Kidney (tissue), 13 donors: ENCODE measurements at regions not wholly inside any gene's neighbourhood (a gene's known extent, or its start where the extent isn't known, plus 50 kb on each side); places are given as distances from the start of the nearest gene placed in this dataset.

Experiments used
- DNase-seq, 5 donors: peaks; one replicate each; pipeline ENCODE4 v3.0.0-alpha.2; 2013 to 2020
- FAIRE-seq: peaks from 2 replicates; lab custom pipeline; 2012; peaks lifted over from hg19 to GRCh38; lab: Jason Lieb, UNC
- H3K27ac ChIP-seq, 2 donors: one replicate each; pipeline ENCODE4 v1.7.0; 2013; ENCODE audit warnings: low read depth in 2 of 2, low read length in 2 of 2, inconsistent platforms in 1 of 2
- H3K27me3 ChIP-seq: one replicate; pipeline ENCODE4 v1.7.1; 2013; ENCODE audit warnings: low read length, inconsistent platforms; ENCODE audit not compliant: control insufficient read depth, insufficient read depth
- H3K36me3 ChIP-seq, 3 donors: one replicate each; pipeline versions ENCODE4 v1.7.0 to v1.7.1; 2013; ENCODE audit warnings: low read length in 3 of 3, control low read depth in 1 of 3, inconsistent platforms in 1 of 3; ENCODE audit not compliant: insufficient read depth in 3 of 3, control insufficient read depth in 2 of 3
- H3K4me1 ChIP-seq, 3 donors: one replicate each; pipeline versions ENCODE4 v1.7.0 to v1.7.1; 2013; ENCODE audit warnings: low read length in 3 of 3, inconsistent platforms in 1 of 3, low read depth in 1 of 3; ENCODE audit not compliant: control insufficient read depth in 2 of 3, insufficient read depth in 2 of 3
- H3K4me3 ChIP-seq, 3 donors: one replicate each; pipeline versions ENCODE4 v1.7.0 to v1.8.1; 2013; ENCODE audit warnings: low read length in 3 of 3, control low read depth in 1 of 3, inconsistent platforms in 1 of 3
- H3K9ac ChIP-seq, 3 donors: one replicate each; pipeline versions ENCODE4 v1.7.0 to v1.7.1; 2013; ENCODE audit warnings: low read length in 3 of 3, control low read depth in 1 of 3, inconsistent platforms in 1 of 3
- H3K9me3 ChIP-seq, 3 donors: one replicate each; pipeline versions ENCODE4 v1.7.0 to v1.7.1; 2013; ENCODE audit warnings: low read length in 3 of 3, control low read depth in 1 of 3, inconsistent platforms in 1 of 3; ENCODE audit not compliant: control insufficient read depth in 2 of 3, insufficient read depth in 1 of 3
- CTCF ChIP-seq: IDR thresholded peaks from 3 replicates; pipeline ENCODE4 v1.5.1; 2012; ENCODE audit warnings: mild to moderate bottlenecking, moderate library complexity, borderline replicate concordance; ENCODE audit not compliant: insufficient read depth; ENCODE audit errors: extremely low read depth
- intact Hi-C: fragments of 100-400 bp; cut with DNase I; formaldehyde crosslinking; loops from one replicate; pipeline ENCODE4 v1.11.1; 2022
- donor health status: control.
- donor health status: control.
- donor health status: control.
- donor health status: control.
- donor health status: control.
- donor health status: DM: yes; HTN: yes; CAD: no.
- donor health status: Normal renal cell carcinoma (clear cell type).

GRCh38 chr15:62873203-62873602 is 169.3 kb upstream of the TPM1 start:
- intact Hi-C loops, result no loop called here
- H3K4me3 ChIP-seq, result no peak overlapping the region
- no peak for TF ChIP-seq CTCF
- FAIRE-seq (no peak), DNase-seq (no peak)
- no peaks in the 10 kb centered on the region for H3K36me3 ChIP-seq
- H3K9ac ChIP-seq, result no peak overlapping the region
- no peak overlapping the region for H3K27ac ChIP-seq
- H3K27me3 ChIP-seq, result no peaks in the 10 kb centered on the region
- H3K9me3 ChIP-seq, result peaks cover 0 to 4% (median 0%) of the 10 kb centered on the region in 3 donors
- no peaks in the 10 kb centered on the region for H3K4me1 ChIP-seq

GRCh38 chr15:62874064-62874463 is 168.5 kb upstream of the TPM1 start:
- no peak for TF ChIP-seq CTCF
- Histone ChIP-seq H3K9me3 (peaks cover 0 to 4% (median 0%) of the 10 kb centered on the region in 3 donors), H3K4me3 (no peak overlapping the region), H3K27ac (no peak overlapping the region), H3K9ac (no peak overlapping the region), H3K27me3 (no peaks in the 10 kb centered on the region), H3K36me3 (no peaks in the 10 kb centered on the region), H3K4me1 (no peaks in the 10 kb centered on the region)
- intact Hi-C loops, result no loop called here
- DNase-seq (no peak), FAIRE-seq (no peak)

- no peak for DNase-seq
- H3K9ac ChIP-seq, result no peak overlapping the region
- H3K27ac ChIP-seq, result no peak overlapping the region
- FAIRE-seq, result no peak
- H3K4me1 ChIP-seq, result no peaks in the 10 kb centered on the region
- no peaks in the 10 kb centered on the region for H3K27me3 ChIP-seq
- H3K36me3 ChIP-seq, result no peaks in the 10 kb centered on the region
- no peak overlapping the region for H3K4me3 ChIP-seq
- TF ChIP-seq CTCF, result no peak
- peaks cover 0 to 4% (median 0%) of the 10 kb centered on the region in 3 donors for H3K9me3 ChIP-seq
- intact Hi-C loops, result no loop called here
Observed at GRCh38 chr15:62874959-62875625, 167.5 kb upstream of the TPM1 start.

- no peak for DNase-seq
- no peaks in the 10 kb centered on the region for H3K36me3 ChIP-seq
- TF ChIP-seq CTCF, result no peak
Observed at GRCh38 chr15:62875626-62876021, 166.9 kb upstream of the TPM1 start.

More at GRCh38 chr15:62875626-62876021, 166.9 kb upstream of the TPM1 start:
- no peak overlapping the region for H3K27ac ChIP-seq
- peaks cover 0 to 3% (median 0%) of the 10 kb centered on the region in 3 donors for H3K9me3 ChIP-seq
- H3K9ac ChIP-seq, result no peak overlapping the region
- intact Hi-C loops, result no loop called here
- no peak for FAIRE-seq
- no peaks in the 10 kb centered on the region for H3K27me3 ChIP-seq
- H3K4me3 ChIP-seq, result no peak overlapping the region
- no peaks in the 10 kb centered on the region for H3K4me1 ChIP-seq
